ENCODE measurements at regions not wholly inside any gene's neighbourhood (a gene's known extent, or its start where the extent isn't known, plus 50 kb on each side); places are given as distances from the start of the nearest gene placed in this dataset.

DNA sequence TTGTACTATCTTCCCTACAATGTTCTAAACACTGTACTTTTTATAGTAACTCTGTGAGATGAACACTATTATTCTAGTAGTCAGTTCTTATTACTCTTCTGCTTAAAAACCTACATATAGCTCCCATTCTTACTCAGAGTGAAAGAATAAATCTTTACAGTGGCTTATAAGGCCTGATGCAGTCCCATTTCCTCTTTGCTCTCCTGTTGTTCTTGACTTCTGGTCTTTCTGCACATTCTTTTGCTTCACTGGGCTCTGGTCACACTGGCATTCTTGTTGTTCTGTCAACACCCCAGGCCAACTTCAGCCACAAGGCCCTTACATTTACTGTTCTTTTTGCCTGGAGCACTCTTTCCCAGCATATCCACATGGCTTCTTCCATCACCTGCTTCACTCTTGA, 58.2 kb upstream of the TP63 start:
- H3K36me3 ChIP-seq (ENCODE audit: control insufficient read depth, insufficient read depth, low read length) = no peaks in the 10 kb centered on the region
- H3K4me1 ChIP-seq (ENCODE audit: control insufficient read depth, insufficient read depth, low read length) = no peaks in the 10 kb centered on the region
- H3K27ac ChIP-seq (ENCODE audit: low read length) = no peak overlapping the region
- ChIA-PET POLR2A (no interaction called here), CTCF (no interaction called here)
- BruUV-seq (replicated peaks) = no TSS peak
- DNase-seq (ENCODE audit: low read depth, low spot score) = no peak
- H3K4me3 ChIP-seq (ENCODE audit: low read depth in 2 of 2, low read length in 2 of 2) = no peak overlapping the region
- TF ChIP-seq, protein P1, sequence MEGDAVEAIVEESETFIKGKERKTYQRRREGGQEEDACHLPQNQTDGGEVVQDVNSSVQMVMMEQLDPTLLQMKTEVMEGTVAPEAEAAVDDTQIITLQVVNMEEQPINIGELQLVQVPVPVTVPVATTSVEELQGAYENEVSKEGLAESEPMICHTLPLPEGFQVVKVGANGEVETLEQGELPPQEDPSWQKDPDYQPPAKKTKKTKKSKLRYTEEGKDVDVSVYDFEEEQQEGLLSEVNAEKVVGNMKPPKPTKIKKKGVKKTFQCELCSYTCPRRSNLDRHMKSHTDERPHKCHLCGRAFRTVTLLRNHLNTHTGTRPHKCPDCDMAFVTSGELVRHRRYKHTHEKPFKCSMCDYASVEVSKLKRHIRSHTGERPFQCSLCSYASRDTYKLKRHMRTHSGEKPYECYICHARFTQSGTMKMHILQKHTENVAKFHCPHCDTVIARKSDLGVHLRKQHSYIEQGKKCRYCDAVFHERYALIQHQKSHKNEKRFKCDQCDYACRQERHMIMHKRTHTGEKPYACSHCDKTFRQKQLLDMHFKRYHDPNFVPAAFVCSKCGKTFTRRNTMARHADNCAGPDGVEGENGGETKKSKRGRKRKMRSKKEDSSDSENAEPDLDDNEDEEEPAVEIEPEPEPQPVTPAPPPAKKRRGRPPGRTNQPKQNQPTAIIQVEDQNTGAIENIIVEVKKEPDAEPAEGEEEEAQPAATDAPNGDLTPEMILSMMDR (IDR thresholded peaks at IDR 0.05) = no peak
- TF ChIP-seq SIN3A (IDR thresholded peaks at IDR 0.05; ENCODE audit: borderline replicate concordance, insufficient read depth, low read depth, low read length) = no peak
- in situ Hi-C loops (cut with HindIII; ENCODE audit: low pct_unique_long_range_greater_than_20kb, low sequenced_read_pairs) (no loop called here), intact Hi-C loops (cut with micrococcal nuclease; ENCODE audit: unreplicated experiment) (no loop called here)
- H3K27me3 ChIP-seq (ENCODE audit: control insufficient read depth, insufficient read depth, low read length) = no peaks in the 10 kb centered on the region
- ATAC-seq = no peak
- H3K9me3 ChIP-seq (ENCODE audit: control insufficient read depth, insufficient read depth, low read depth, low read length) = no peaks in the 10 kb centered on the region

DNA sequence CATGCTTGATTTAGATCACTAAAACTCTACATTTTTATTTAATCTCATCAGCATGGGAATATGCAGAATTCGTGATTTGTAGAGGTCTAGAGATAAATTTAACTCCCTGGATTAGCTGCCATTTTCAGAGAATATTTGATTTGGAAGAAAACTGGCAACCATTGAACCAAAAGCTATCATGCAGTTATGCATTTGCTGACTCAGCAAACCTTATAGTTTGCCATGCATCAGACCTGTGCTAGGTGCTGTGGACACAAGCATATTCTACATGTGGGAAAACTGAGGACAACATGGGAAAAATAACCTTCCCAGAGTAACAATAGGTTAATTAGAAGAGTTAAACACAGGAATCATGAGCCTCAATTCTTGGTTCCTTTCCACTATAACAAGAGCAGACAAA, 54.7 kb upstream of the TP63 start:
- TF ChIP-seq, protein P2, sequence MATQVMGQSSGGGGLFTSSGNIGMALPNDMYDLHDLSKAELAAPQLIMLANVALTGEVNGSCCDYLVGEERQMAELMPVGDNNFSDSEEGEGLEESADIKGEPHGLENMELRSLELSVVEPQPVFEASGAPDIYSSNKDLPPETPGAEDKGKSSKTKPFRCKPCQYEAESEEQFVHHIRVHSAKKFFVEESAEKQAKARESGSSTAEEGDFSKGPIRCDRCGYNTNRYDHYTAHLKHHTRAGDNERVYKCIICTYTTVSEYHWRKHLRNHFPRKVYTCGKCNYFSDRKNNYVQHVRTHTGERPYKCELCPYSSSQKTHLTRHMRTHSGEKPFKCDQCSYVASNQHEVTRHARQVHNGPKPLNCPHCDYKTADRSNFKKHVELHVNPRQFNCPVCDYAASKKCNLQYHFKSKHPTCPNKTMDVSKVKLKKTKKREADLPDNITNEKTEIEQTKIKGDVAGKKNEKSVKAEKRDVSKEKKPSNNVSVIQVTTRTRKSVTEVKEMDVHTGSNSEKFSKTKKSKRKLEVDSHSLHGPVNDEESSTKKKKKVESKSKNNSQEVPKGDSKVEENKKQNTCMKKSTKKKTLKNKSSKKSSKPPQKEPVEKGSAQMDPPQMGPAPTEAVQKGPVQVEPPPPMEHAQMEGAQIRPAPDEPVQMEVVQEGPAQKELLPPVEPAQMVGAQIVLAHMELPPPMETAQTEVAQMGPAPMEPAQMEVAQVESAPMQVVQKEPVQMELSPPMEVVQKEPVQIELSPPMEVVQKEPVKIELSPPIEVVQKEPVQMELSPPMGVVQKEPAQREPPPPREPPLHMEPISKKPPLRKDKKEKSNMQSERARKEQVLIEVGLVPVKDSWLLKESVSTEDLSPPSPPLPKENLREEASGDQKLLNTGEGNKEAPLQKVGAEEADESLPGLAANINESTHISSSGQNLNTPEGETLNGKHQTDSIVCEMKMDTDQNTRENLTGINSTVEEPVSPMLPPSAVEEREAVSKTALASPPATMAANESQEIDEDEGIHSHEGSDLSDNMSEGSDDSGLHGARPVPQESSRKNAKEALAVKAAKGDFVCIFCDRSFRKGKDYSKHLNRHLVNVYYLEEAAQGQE (IDR thresholded peaks at IDR 0.05; ENCODE audit: insufficient read depth in 1 of 2, low read depth in 2 of 2, low read length in 1 of 2) = no peak
- TF ChIP-seq, protein P1 (IDR thresholded peaks at IDR 0.05) = no peak
- no peak for TF ChIP-seq TCF7L2 (IDR thresholded peaks at IDR 0.05; ENCODE audit: low read depth, low read length)
- TF ChIP-seq SIN3A (IDR thresholded peaks at IDR 0.05; ENCODE audit: borderline replicate concordance, insufficient read depth, low read depth, low read length) = no peak
- H3K4me3 ChIP-seq (ENCODE audit: low read depth in 2 of 2, low read length in 2 of 2) = no peak overlapping the region
- POLR2A ChIA-PET = no interaction called here
- no TSS peak for BruUV-seq (replicated peaks)
- in situ Hi-C loops (cut with HindIII; ENCODE audit: low pct_unique_long_range_greater_than_20kb, low sequenced_read_pairs) (no loop called here), intact Hi-C loops (cut with micrococcal nuclease; ENCODE audit: unreplicated experiment) (no loop called here)
- ATAC-seq = no peak
- CTCF ChIA-PET = no interaction called here
- H3K27me3 ChIP-seq (ENCODE audit: control insufficient read depth, insufficient read depth, low read length) = no peaks in the 10 kb centered on the region
- no peak overlapping the region for H3K27ac ChIP-seq (ENCODE audit: low read length)
- H3K9me3 ChIP-seq (ENCODE audit: control insufficient read depth, insufficient read depth, low read depth, low read length) = no peaks in the 10 kb centered on the region
- no peaks in the 10 kb centered on the region for H3K4me1 ChIP-seq (ENCODE audit: control insufficient read depth, insufficient read depth, low read length)
- no peak for DNase-seq (ENCODE audit: low read depth, low spot score)
- H3K36me3 ChIP-seq (ENCODE audit: control insufficient read depth, insufficient read depth, low read length) = no peaks in the 10 kb centered on the region
